LoVo (cell line): ENCODE measurements at regions not wholly inside any gene's neighbourhood (a gene's known extent, or its start where the extent isn't known, plus 50 kb on each side); places are given as distances from the start of the nearest gene placed in this dataset.
"Not testable (repeated sequence)": the region's sequence is repeated elsewhere in the genome, so short reads cannot be mapped to it uniquely, and the experiment has no call there.

Experiments used
- DNase-seq: peaks from one replicate; pipeline ENCODE4 v3.0.0-alpha.2; 2016; ENCODE audit warnings: low spot score

DNA sequence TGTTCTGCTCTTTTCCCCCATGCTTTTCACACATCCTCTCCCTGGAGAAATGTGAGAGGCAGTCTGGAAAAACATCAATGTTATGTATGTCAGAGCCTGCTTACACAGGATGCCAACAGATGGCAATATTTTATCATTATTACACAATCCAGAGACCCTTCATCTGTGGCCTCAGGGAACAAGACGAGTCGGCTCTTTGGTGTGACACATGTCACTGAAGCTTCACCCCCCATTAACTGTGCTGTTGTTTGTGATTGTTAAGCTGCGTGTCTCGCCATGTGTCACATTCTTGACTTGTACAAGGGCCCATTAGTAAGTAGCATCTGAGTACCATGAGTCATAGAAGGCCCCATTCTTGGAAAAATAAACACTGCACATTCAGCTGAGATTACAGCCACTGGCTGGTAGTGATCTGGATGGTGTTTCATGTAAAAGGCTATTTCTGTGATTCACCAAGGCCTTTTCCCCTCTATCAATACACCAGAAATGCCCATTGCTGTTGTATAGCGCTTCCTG is 682.1 kb upstream of the SOX9 start:
- peak; percentile 83 for DNase-seq

DNA sequence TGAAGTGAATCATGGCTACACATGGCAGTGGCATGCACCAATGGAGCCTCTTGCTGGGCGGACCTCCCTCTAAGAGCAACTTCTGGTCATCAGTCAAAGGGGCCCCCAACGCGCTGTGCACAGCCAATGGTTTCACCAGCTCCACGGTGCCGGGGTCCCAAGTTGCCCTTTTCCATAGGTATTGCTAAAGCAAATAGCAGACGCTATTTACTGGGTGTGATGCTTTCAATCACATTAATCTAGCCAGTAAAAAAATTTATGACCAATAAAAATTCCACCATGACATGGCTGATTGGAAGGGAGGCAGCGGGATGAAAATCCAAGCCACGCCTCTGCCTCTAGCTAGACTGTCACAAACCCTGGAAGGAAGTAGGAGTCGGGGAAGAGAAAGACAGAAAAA is 680.3 kb upstream of the SOX9 start:
- DNase-seq: peak; percentile 88

DNA sequence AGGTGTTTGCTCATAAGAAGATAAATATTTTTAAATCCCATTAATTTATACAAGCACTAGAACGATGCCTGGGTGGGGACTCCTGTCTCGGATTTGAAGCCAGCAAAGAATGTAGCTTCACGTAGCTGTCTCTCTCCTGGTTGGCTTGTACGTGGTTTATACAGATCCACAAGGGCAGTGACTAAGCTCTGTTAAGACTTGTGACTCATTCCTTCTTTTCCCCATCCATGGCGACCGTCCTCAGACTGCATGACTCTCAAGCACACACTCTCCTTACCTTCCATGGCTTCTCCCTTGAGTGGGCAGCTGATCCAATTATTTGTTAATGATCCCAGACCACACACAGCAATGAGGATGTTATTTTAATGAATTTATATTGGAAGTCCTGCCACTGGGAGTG is 679.7 kb upstream of the SOX9 start:
- peak; percentile 85 for DNase-seq

DNA sequence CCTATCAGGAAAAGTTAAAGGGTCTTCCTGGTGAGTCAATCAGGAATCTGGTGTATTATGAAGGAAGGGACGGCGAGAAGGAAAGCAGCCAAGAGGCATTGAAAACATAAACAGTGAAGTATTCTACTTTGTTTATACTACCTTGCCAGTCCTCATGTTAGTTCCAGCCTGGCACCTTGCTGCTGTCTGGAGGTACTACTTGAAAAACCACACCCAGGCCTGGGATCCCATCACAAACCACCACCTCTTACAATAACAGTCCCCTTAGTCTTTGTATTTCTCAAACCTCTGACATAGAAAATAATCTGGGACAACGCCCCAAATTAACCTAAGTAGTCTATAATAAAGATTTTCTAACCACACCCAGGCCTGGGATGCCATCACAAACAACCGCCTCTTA is 676.7 kb upstream of the SOX9 start:
- no peak for DNase-seq

DNA sequence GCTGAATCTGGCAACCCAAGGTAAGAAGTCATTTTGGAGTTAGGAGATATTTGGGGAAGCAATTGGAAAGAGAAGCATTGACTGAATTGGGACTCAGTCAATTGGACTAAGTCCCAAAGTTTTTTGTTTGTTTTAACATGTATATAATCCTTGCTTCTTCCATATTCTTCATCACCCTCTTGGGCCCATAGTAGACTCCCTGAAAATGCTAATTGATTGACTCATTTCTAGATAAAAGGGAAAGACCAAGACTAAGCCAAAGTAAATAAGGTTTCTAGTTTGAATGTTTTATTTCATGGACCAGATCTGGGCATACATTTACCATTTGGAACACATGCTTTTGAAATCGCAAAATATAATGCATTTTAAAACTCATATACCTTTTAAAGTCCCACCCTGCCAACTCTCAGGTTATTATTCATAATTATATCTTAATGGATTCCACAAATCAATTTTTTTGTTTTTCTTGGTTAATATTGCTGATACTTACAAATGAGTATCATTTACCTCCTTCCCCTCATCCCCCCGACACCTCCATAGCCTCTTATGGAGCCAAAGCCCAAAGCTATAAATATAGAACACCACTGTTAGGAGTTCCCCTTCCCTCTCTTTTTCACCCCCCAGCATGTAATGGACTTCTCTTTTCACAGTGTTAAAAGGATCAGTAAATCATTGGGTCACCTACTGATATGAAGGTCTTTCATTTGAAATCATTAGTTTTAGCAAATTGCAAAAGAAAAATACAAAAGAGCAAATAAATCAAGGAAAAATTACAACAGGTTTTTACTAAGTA is 674.0 kb upstream of the SOX9 start:
- DNase-seq: no peak

DNA sequence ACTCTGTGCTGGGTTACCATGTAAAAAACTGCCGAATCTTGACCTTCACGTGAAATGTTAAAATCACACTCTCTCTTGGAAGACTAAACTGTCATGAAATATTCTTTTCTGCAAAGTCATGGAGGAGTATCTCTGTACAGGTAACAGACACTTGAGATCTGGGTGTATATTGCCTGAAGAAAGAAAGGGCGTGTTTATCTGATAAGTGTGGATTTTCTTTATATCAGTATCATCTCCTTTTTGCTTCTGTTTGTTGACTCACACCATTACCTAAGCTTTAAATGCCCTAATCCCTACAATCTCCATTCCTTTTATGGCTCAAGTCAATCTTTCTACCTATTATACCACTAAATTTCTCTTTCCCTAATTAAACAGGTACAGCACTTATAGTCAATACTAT is 673.2 kb upstream of the SOX9 start:
- no peak for DNase-seq

DNA sequence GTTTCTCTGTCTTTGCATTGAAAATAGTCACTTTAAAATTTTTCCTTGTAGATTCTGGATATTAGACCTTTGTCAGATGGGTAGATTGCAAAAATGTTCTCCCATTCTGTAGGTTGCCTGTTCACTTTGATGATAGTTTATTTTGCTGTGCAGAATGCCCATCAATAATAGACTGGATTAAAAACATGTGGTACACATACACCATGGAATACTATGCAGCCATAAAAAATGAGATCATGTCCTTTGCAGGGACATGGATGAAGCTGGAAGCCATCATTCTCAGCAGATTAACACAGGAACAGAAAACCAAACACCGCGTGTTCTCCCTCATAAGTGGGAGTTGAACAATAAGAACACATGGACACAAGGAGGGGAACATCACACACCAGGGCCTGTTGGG is 670.2 kb upstream of the SOX9 start:
- not testable (repeated sequence) for DNase-seq

DNA sequence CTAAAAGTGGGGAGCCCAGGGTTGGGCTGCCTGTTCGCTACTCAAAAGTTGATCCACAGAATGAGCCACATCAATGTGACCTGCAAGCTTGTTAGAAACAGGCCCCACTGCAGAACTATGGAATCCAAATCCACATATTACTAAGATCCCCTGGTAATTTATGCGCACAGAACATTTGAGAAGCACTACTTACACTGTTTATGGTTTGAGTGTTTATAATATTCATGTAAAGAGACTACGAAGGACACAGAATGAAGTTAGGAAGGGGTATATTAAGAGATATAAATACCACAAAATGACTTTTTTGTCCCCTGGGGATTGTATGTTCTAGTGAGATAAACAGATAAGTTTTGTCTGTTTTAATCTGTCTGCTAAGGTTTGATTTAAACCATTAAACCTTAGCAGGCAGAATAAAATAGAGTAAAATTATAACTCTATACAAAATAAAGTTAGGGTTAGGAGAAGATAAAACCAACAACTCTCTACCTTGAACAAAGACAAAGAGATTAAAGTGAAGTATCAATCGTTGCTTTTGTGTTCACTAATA is 666.9 kb upstream of the SOX9 start:
- DNase-seq: no peak

DNA sequence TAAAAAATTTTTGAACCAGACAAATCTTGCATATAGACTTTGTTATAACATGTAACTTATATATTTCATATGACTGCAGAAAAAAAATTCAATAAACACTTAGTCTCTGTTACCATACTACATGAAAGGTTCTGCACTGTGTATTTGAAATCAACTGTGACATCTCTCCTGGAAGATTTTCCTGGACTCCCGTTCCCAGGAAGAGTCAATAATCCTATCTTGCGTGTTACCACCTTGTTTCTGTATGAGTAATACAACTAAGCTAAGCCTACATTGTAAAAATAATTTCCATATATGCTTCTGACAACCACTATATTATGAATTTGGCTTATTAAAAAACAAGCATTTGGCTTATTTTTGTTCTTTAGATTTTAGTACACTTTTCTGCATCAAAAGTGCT is 665.6 kb upstream of the SOX9 start:
- DNase-seq: no peak

DNA sequence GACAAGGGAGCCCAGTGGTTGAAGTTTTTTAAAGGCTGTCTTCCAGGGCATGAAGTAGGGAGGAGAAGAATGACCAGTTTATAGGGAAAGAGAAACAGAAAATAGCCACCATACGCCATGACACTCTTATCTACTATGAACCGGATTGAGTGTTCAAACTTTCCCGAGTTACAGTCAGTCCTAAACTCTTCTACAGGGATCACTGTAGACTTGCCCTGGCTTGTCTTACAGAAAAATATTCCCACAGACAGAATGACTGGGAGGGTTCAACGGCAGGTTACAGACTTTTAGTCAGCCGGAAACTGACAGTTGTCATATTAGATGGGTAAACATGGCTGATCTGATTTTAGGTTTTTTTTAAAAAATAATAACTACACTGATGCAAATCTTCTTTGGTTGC is 662.5 kb upstream of the SOX9 start:
- no peak for DNase-seq

DNA sequence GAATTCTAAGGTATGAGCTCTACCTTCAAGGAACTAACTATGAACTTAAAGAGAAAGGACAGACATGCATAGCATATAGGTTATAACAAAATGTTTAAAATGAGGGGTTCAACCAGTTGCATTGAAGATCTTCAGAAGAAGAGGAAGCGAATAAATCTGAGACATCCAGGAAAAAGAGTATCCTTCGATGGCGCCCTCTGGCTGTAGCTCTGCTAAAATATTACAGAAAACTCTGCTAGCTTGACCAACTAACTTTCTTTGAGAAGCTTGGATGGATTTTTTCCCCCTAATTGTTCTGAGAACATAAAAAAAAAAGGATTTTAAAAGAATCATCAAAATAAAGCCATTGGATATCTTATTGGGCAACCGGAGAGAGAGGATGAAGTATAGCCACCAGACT is 659.9 kb upstream of the SOX9 start:
- DNase-seq: no peak

DNA sequence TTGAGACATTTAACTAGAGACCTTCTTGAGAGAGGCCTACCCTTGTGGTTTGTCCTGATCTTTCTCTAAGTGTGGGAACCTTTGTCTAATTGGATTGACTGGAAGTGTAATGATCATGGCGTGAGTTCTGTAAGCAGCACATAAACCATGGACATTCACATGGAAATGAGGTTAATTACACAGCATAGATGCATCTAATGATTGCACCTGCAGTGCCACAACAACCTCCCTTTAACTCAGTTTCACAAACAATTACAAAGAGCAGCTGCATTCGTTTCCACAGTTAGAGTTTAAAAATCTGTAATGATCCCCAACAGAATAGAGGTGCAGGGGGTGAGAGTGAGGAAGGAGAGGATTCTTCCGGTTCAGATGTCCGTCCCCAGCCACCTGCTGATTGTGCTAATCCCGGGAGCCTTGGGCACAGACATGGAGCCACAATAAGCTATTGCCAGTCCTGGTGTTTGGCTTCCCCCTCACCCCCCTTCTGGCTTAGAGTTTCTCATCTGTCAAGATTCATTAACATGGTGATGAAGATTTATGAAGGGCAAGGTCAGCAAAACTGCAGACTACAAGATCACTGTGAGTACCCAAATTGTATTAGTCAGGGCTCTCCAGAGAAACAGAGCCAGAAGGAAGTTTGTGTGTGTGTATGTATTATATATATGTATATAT is 659.2 kb upstream of the SOX9 start:
- DNase-seq: no peak

DNA sequence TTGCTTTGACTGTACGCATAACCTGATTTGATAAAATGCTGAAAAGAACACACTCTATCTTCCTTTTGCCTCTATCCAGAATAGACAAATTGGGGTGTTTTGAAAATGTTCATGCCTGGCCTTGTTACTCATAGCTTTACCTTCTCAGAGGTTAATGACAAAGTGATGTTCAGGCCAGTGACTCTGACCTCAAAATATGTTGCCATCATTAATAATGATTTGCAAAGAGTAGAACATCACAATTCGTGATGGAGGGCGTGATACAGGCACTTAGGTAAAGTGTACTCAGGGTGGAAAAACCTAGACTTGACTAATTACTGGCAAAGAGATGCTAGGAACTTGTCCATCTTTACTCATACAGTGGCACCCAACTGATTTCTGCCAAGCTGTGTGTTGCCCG is 656.6 kb upstream of the SOX9 start:
- DNase-seq: no peak

DNA sequence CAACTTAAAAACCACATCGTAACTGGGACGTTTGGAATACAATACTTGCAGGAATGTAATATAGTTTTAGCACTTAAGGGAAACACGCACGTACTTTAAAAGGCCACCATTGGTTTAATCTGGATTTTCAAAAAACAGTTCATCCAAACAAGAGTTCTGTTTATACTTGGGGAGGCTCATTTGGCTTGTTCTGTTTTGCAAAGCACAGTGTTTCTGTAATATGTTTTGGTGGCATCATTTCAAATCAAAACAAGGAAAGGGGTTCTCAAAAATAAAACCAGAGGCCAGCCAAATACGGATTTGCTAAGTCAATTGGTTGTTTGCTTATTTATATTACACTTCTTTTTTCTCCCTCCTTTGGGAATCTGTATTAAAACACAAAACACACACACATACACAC is 656.1 kb upstream of the SOX9 start:
- no peak for DNase-seq

DNA sequence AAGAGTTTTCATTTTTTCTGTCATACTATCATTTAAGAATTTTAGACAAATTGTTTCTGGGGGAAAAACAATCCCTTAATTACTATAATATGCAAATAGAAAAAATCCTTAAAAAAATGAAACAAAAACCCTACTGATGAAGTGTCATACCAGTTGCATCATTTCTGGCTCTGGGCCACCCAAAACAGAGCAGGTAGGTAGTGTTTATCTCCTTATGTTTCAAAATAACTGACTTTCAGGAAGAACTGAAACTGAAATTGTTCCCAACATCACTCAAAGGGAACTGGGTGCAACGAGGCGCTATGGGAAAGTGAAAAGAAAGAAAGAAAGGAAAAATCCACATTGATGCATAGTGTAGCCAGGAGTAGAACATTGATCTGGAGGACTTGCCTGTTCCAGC is 653.1 kb upstream of the SOX9 start:
- DNase-seq: no peak

DNA sequence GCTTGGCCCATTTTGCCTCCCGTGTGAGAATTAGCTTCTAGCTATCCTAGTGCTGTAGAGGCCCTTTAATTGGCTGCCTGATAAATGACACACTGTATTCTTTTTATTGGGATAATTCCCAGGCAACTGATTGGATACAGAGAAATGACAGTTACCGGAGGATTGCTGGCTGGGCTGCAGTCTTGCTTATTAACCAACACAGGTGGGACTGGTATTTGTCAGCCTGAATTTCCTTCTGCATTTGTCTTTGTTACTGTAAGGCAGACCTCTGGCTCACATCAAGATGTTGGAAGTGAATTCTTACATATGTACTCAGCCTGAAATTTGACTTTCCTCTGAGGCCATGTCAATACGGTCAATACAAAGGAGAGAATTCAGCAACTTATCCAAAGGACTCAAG is 650.8 kb upstream of the SOX9 start:
- DNase-seq: no peak

DNA sequence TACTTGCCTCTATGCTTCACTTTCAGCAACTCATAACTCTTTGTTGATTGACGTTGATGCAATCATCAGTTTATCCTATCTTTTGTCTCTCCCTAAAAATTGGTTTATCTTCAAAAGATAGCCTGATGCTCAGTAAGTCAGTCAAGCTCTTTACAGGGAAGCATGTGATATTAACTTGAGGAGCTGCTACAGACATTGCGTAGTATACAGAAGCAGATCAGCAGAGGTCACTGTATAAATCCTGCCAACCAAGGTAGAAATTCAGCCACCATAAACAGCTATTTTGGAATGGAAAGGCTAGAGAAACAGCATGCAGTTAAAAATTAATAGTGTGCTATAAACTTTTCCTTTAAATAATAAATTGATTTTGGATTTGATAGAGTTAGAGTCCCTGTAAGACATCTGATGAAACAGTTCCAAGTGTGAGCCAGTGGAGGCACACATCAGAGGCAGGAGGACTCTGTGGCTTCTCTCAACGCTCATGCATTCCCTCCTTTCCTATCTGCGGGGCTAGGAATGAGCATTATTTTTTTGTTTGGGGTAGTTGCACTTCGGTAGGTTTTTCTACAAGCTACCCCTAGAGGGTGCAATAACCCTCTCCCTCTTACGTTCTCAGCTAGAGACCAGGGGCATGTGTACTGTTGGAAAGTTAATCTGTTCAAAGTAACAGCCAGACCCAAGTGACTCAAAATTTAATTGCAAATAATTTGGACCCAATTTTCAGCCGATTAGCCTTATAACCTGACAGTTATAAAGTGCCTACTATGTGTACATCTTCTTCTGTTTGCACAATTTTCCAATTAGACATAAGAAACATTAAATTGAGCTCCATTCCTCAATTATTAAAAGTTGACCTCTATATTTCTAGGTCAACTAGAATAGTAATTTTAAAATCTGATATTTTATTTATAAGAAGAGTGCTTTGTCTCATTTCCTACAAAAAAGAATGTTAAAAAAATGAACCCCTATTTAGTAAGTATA is 647.7 kb upstream of the SOX9 start:
- DNase-seq: peak; percentile 52

DNA sequence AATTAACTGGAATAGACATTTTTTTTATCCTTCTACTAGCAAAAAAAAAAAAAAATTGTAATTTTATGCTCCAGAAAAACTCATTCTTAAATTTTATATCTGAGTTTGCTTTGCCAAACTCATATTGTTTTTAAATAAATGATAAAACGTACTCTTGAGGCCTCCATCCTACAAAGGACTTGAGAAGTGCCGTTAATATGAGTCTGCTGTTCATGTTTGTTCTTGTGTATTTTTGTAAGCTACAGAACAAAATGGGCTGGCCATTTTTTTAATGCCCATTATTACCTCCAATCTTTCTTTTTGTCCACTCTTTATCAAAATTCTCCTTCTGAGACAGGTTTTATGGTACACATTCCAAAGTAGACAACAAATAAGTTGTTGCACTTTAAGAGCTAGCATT is 643.5 kb upstream of the SOX9 start:
- DNase-seq: no peak

DNA sequence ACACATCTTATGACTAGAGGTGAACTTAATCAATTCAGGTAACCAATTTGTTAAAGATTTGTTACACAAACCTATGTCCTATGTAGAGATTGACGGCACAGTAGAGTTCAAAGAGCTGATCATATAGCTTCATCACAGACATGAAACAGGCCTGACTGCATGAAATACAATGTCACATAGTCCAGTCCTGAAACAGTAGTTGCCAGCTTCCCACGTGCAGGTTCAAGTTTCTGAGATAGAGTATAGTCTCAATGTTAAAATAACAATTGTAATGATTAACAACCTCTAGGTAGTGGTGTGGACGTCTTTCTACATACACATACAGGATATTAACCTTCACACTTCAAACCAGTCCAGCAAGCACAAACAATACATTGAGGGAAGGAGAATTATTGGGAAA is 640.7 kb upstream of the SOX9 start:
- DNase-seq: no peak

DNA sequence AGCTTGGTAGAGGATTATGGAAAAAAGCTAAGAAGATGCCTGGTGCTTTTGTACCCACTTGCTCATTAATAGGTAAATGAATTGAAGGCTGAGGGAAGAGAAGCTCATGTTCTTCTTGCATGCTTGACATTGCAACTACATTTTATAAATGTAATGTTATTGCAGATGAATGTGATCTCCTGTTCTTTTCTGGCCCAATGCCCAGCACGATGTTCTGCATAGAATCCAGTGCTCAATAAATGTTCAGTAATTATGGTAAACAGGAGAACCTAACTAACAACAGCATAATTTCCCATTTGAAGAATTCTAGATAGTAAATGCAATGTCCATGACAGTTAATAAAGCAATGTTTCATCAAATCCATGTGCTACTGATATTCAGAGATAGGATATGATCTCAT is 638.2 kb upstream of the SOX9 start:
- no peak for DNase-seq

DNA sequence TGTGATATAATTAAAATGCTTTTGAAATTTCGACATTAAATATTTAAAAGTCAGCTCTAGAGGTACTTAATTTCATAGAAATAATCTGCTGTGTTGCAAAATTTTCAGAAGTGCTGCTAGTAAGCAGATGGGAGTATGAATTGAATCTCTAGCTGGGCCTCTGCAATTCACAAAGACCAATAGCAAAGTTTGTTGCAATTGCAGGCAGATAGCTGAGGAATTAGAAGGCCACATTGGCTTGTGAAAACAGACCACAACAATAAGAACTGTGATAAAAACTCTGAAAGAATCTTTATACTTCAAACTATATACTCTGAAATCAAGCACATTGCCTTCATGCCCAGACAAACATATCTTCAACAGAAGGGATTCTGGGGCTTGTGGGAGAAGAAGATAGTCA is 636.3 kb upstream of the SOX9 start:
- DNase-seq: no peak

DNA sequence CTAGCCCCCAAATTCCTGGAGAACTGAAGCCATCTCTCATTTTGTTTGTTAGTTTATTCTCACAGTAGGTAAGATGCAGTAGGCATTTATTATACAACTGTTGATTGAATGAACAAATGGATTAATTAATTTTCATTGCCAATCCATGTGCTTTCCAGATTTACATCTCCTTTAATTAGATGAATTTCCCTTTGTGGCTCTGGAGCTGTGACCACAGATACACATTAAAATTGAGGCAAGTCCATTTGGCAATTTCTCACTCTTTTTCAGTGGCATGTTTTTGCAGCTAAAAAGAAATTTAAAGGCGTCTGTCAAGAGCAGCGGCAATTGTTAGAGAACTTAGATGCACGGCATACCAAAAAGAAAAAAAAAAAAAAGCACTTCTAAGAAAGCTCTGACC is 635.4 kb upstream of the SOX9 start:
- no peak for DNase-seq
